ENCODE measurements at regions not wholly inside any gene's neighbourhood (a gene's known extent, or its start where the extent isn't known, plus 50 kb on each side); places are given as distances from the start of the nearest gene placed in this dataset.

DNA sequence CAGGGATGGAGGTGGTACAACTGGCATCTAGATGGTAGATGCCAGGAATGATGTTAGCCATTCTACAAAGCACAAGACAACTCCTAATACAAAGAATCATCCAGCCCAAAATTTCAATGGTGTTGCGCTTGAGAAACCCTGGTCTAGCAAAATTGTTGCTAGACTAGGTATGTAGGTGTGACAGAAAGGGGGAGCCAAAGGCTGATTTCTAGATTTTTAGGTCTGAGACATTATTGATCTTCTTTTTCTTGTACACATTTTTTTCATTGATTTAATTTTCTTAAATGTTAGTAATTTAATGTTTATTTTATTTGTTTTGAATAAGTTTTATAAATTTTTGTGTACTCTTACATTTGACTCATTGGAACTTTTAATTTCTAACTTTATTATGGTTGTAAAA is 216.4 kb downstream of the FSIP2 start:
- no peak for TF ChIP-seq CTCF (IDR thresholded peaks at IDR 0.05)
- no peak for TF ChIP-seq POLR2A (IDR thresholded peaks at IDR 0.05)

Measured in prostate gland (tissue), 2 donors.